DND-41 (cell line): ENCODE measurements at regions not wholly inside any gene's neighbourhood (a gene's known extent, or its start where the extent isn't known, plus 50 kb on each side); places are given as distances from the start of the nearest gene placed in this dataset.

ENCODE experiments used
- ATAC-seq: fragments of 200-7000 bp; cut with Tn5 transposase; 3 replicates; pipeline ENCODE4 v1.9.1; 2021; ENCODE audit warnings: low read depth; ENCODE audit not compliant: insufficient read depth
- DNase-seq: peaks from one replicate; pipeline ENCODE4 v3.0.0-alpha.2; 2020
- H2AFZ ChIP-seq: 2 replicates; pipeline ENCODE4 v1.6.0; 2012; ENCODE audit warnings: low read depth, low read length
- H3K27ac ChIP-seq: 2 replicates; pipeline ENCODE4 v1.5.1; 2012; ENCODE audit warnings: low read length, inconsistent platforms
- H3K27me3 ChIP-seq: fragments of 200-600 bp; sonication (generic); 2 replicates; pipeline ENCODE4 v1.6.0; 2012; ENCODE audit warnings: low read length, mild to moderate bottlenecking, inconsistent platforms; ENCODE audit not compliant: insufficient read depth, poor library complexity
- H3K36me3 ChIP-seq: 2 replicates; pipeline ENCODE4 v1.5.1; 2012; ENCODE audit warnings: low read length, inconsistent platforms; ENCODE audit not compliant: insufficient read depth
- H3K4me1 ChIP-seq: 2 replicates; pipeline ENCODE4 v1.5.1; 2012; ENCODE audit warnings: mild to moderate bottlenecking, low read length; ENCODE audit not compliant: insufficient read depth
- H3K4me2 ChIP-seq: 2 replicates; pipeline ENCODE4 v1.6.0; 2012; ENCODE audit warnings: mild to moderate bottlenecking, moderate library complexity, low read length, inconsistent platforms; ENCODE audit not compliant: insufficient read depth
- H3K4me3 ChIP-seq, 2 experiments: fragments of 200-600 bp in 1 of 2; shearing (Covaris generic) in 1 of 2; 2 replicates each; pipeline ENCODE4 v1.5.1; 2012 to 2016; ENCODE audit warnings: inconsistent platforms in 2 of 2, low read length in 2 of 2, mild to moderate bottlenecking in 2 of 2, low read depth in 1 of 2, moderate library complexity in 1 of 2
- H3K79me2 ChIP-seq: 2 replicates; pipeline ENCODE4 v1.6.0; 2012; ENCODE audit warnings: low read length, inconsistent platforms; ENCODE audit not compliant: insufficient read depth
- H3K9ac ChIP-seq: 2 replicates; pipeline ENCODE4 v1.6.0; 2012; ENCODE audit warnings: low read depth, mild to moderate bottlenecking, inconsistent platforms, low read length, moderate library complexity
- H3K9me3 ChIP-seq: 2 replicates; pipeline ENCODE4 v1.5.1; 2012; ENCODE audit warnings: low read length, moderate library complexity, mild to moderate bottlenecking, inconsistent platforms; ENCODE audit not compliant: insufficient read depth, severe bottlenecking
- H4K20me1 ChIP-seq: 2 replicates; pipeline ENCODE4 v1.6.0; 2012; ENCODE audit warnings: low read length; ENCODE audit not compliant: insufficient read depth
- CTCF ChIP-seq: IDR thresholded peaks from 2 replicates; pipeline ENCODE4 v1.5.1; 2012; ENCODE audit warnings: borderline replicate concordance, low read length, moderate library complexity, mild to moderate bottlenecking; ENCODE audit not compliant: poor library complexity, severe bottlenecking; ENCODE audit errors: extremely low read depth
- EZH2 ChIP-seq: IDR thresholded peaks from 3 replicates; pipeline ENCODE4 v1.6.1; 2012; ENCODE audit warnings: borderline replicate concordance, low read depth, mild to moderate bottlenecking, moderate library complexity, low read length, inconsistent platforms; ENCODE audit not compliant: severe bottlenecking

GRCh38 chr21:37967036-37967435, 50.8 kb upstream of the KCNJ6 start:
- no peaks in the 10 kb centered on the region for H3K9me3 ChIP-seq
- H3K4me3 ChIP-seq, result no peak overlapping the region
- H3K27me3 ChIP-seq, result peaks cover 22% of the 10 kb centered on the region
- H3K9ac ChIP-seq, result no peak overlapping the region
- H3K4me2 ChIP-seq, result no peak overlapping the region
- no peak for TF ChIP-seq CTCF
- TF ChIP-seq EZH2, result no peak
- H3K79me2 ChIP-seq, result no peaks in the 10 kb centered on the region
- H3K27ac ChIP-seq, result no peak overlapping the region
- H3K4me1 ChIP-seq, result no peaks in the 10 kb centered on the region
- H2AFZ ChIP-seq, result no peak overlapping the region
- H4K20me1 ChIP-seq, result no peaks in the 10 kb centered on the region
- no peaks in the 10 kb centered on the region for H3K36me3 ChIP-seq
- ATAC-seq (no peak), DNase-seq (no peak)

- Histone ChIP-seq H3K36me3 (no peaks in the 10 kb centered on the region), H3K27me3 (peaks cover 23% of the 10 kb centered on the region), H3K4me1 (no peaks in the 10 kb centered on the region), H3K79me2 (no peaks in the 10 kb centered on the region), H3K9me3 (no peaks in the 10 kb centered on the region), H3K27ac (no peak overlapping the region), H2AFZ (no peak overlapping the region), H3K9ac (no peak overlapping the region), H3K4me3 (no peak overlapping the region), H4K20me1 (no peaks in the 10 kb centered on the region), H3K4me2 (no peak overlapping the region)
- no peak for TF ChIP-seq CTCF
- TF ChIP-seq EZH2, result no peak
- ATAC-seq (no peak), DNase-seq (no peak)
Measured at GRCh38 chr21:37968744-37969143, 52.5 kb upstream of the KCNJ6 start.

DNA sequence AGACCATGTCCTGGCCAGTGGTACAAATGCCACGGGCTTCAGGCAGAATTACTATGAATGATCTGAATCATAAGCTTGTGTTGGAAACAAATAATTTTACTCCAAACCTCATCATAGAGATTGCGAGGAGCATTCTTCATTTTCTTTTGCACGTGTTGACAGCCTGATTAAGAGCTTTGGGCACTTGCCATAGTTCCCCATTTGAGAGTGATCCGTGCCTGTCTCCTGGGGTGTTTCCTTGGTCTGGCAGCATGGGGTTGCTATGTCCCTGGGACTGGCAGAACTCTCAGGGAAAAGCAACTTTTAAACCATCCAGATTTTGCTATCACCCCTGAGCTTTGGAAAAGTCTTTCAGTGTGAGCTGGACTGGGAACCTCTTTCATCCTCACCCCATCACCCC, 54.3 kb upstream of the KCNJ6 start:
- no peak for DNase-seq
- H4K20me1 ChIP-seq, result no peaks in the 10 kb centered on the region
- ATAC-seq, result no peak
- no peaks in the 10 kb centered on the region for H3K9me3 ChIP-seq
- H3K4me2 ChIP-seq, result no peak overlapping the region
- H2AFZ ChIP-seq, result no peak overlapping the region
- no peaks in the 10 kb centered on the region for H3K79me2 ChIP-seq
- no peak overlapping the region for H3K27ac ChIP-seq
- no peaks in the 10 kb centered on the region for H3K4me1 ChIP-seq
- no peaks in the 10 kb centered on the region for H3K36me3 ChIP-seq
- no peak overlapping the region for H3K4me3 ChIP-seq
- no peak overlapping the region for H3K9ac ChIP-seq
- TF ChIP-seq CTCF (no peak), EZH2 (no peak)
- H3K27me3 ChIP-seq, result peaks cover 20% of the 10 kb centered on the region

DNA sequence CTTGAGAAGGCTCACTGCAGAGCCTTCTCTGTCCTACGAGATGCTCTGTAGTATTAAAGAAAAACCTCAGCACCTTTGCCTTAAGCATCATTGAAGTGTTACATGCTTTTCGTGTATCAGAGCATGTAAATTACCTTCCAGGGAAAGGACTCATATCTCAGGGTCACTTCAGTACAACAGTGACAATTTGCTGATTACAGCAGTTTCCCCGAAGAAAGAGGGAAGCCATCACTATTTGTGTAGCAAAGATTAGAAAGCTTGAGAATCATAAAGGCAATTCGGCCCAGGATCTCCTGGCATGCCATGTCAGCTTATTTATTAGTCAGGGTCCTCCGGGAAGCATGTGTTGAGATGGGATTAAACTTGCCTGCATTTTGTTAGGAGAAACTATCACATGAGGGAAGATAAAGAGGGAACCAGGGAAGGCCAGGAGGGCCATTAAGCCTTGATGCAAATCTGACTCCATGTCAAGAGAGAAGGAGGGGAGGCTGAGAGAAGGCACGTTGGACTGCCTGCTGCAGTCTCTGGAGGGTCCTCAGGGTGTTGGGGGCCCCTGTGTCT, 55.2 kb upstream of the KCNJ6 start:
- no peaks in the 10 kb centered on the region for H3K36me3 ChIP-seq
- H3K9ac ChIP-seq, result no peak overlapping the region
- DNase-seq, result no peak
- no peaks in the 10 kb centered on the region for H4K20me1 ChIP-seq
- H3K9me3 ChIP-seq, result no peaks in the 10 kb centered on the region
- no peak overlapping the region for H3K4me2 ChIP-seq
- no peak overlapping the region for H3K27ac ChIP-seq
- peaks cover 22% of the 10 kb centered on the region for H3K27me3 ChIP-seq
- ATAC-seq, result no peak
- no peaks in the 10 kb centered on the region for H3K4me1 ChIP-seq
- TF ChIP-seq CTCF, result no peak
- TF ChIP-seq EZH2, result no peak
- H2AFZ ChIP-seq, result no peak overlapping the region
- no peak overlapping the region for H3K4me3 ChIP-seq
- H3K79me2 ChIP-seq, result no peaks in the 10 kb centered on the region
